CD4-positive, alpha-beta T cell treated with Interleukin-6 at 100 ng/mL for 8 hours (primary cell): ENCODE measurements at regions not wholly inside any gene's neighbourhood (a gene's known extent, or its start where the extent isn't known, plus 50 kb on each side); places are given as distances from the start of the nearest gene placed in this dataset.

Experiments
- DNase-seq: peaks from one replicate; pipeline ENCODE4 v3.0.0-alpha.2; 2020; ENCODE audit warnings: mixed read lengths, low spot score

DNA sequence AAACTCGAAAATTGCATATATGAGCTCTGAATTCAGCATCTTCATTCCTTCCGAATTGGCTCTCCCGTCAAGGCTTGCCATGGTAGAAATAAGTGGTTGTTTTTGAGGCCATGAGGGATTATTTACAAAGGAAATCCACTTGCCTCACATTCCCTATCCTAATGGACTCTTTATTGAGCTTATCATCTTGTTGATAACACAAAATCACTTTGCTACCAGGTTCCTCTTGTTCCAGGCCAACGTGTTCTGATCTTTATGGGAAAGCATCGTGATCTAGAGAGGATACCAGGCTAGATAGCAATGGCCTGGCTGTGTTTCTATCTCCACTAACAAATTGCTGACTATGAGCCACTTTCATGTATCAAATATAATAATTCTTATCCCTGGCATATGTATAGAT is 811.7 kb downstream of the TLR4 start:
- no peak for DNase-seq

DNA sequence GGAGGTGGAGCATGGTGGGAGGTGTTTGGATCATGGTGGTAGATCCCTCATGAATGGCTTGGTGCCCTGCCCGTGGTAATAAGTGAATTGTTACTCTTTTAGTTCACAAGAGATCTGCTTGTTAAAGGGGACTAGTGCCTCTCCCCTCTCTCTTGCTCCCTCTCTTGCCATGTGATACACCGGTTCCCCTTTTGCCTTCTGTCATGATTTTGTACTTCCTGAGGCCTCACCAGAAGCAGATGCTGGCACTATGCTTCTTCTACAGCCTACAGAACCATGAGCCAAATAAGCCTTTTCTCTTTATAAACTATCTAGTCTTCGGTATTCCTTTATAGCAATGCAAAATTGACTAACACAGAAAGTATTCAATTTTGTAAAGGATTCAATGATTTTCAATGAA is 817.1 kb downstream of the TLR4 start:
- no peak for DNase-seq

DNA sequence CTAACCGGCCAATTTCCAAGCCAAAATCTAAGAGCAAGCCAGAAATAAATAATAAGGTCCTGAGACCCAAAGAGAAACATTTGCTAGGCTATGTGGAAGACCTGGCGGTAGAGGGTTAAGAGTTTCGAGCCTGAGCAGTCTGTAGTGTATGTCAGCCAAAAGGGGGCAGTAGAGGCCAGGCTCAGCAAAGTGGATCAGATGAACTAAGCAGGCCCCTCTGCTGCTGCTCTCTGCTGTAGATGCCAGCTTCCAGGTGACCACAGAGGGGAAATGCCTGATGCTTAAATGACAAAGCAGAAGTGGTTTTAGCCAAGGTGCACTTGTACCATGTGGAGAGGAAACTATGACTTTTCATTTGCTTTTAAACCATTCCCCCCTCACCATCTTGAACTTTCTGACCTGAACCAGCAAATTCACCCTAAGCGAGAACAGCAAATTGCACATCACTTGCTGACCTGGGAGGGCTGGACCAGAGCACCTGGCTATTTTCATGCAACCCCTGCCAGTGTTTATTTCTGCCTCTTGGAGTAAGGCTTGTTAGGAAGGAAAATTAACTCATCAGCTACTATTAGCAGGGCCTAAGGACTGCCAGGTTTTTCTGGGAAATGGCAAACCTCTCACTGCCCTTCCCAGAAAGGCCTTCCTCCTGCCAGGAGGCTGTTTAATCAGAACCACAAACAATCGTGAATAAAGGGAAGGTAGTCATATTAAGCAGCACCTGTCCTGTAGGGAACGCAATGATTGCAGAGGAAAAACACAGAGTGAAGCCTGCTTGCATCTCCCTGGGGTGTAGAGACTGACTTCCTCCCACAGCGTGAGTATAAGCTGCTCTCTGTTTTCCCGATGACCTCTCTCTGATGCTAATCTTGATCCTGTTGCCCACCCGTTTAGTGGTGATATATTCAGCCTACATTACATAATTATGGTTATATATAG is 818.2 kb downstream of the TLR4 start:
- DNase-seq, result no peak

DNA sequence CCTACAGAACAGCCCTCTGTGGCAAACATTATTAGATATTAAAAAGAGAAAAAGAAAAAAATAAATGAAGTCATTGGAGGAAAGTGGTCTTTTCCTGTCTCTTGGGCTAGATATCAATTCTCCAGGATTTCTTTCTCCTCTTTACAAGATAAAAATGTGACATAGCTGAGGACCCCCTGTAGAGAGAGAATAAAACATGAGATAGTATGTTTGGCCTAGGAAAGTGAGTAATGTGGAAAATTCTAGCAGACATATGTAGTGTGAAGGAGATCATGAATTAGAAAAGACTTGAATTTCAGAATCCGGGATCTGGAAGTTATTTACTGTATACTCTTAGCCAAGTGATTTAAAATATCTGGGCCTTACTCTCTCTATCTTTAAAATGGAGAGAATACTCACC is 823.1 kb downstream of the TLR4 start:
- DNase-seq, result no peak

DNA sequence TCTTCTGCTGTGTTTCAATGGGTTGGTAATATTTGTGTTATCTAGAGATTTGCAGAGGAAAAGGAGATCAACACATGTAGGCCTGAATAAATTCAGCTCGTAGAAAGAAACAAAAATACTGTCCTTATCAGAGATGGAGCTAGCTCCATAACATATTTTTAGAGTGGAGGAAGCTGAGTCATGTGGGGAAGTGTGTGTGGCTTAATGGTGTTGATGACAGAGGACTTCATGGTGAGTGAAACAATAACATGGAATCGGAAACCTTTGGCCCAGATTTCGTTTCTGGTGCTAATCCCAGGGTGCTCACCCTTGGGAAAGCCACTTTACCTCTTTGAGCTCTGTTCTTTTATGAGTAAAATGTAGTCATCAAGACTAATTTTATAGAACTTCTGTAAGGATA is 825.0 kb downstream of the TLR4 start:
- DNase-seq, result no peak

DNA sequence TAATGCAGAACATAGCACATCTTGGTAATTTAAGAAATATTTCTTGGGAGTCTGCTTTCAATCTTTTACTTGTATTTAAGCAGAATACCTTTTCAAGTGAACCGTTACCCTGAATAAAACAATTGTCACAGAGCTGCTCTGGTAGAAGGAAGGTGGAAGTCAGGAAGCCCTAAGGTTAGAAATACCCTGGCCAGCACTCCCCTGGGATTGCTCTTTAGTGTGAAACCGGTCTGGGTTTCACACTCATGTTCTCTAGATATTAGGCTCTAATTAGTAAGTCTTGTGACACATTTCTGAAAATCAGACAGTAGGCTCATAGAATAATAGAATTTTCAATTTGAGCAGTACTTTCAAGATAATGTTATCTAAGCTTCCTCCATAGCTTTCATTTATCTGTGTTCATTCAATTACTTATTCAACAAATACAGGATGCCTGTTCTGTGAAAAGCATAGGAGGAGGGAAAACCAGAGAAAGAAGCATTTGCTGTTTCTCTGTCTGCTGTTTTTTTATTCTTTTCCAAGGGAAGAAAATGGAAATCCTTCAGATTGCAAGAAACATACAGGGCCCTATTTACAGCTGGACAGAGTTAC is 825.5 kb downstream of the TLR4 start:
- DNase-seq, result no peak

DNA sequence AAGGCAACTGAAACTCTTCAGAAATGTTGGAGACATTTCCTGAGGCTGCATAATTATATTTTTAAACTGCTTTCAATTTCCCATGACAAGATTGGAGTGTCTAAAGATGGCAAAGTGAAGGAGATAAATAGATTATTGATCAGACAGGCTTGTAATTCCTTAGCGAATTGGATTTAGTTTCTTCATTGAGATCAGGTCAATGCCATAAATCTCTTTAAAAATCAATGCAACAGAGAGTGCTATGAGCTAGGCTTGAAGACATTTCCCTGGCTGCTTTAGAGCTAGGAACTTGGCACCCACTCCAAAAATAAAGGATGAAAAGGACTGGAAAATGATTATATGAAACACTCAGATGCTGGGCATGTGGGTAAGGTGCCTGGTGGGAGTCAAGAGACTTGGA is 828.4 kb downstream of the TLR4 start:
- no peak for DNase-seq

DNA sequence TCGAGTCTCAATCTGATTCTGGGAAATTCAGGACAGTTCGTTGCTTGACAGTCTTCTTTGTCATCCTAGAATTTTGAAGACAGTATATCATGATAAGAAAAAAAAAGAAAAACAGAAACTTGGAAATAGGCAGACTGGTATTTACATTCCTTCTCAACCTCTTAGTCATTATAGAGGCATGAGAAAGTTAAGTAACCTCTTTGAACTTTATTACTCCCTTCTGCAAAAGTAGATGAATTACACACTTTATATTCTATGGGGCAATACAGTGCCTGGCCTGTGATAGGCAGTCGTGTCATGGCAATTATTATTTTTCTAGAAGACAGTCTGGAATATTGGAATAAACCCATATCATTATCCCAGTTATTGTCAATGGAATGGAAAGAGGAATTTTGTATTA is 828.9 kb downstream of the TLR4 start:
- no peak for DNase-seq

DNA sequence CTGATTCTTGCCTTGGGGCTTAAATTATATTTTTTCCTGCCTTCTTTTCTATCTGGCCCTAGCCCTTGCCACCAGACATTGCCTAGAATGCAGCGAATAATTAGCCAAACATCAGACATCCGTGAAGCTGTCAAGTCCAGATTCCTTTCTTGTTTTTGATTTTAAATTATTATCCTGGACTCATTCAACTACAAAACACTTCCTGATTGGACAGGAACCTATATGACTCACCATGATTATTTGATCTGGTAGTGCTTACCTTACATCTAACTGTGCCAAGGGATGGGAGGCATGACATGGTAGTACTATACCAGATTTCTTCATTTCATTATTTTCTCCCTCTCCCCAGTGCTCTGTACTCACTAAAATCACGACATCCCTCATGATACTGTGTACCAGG is 829.6 kb downstream of the TLR4 start:
- DNase-seq, result no peak

DNA sequence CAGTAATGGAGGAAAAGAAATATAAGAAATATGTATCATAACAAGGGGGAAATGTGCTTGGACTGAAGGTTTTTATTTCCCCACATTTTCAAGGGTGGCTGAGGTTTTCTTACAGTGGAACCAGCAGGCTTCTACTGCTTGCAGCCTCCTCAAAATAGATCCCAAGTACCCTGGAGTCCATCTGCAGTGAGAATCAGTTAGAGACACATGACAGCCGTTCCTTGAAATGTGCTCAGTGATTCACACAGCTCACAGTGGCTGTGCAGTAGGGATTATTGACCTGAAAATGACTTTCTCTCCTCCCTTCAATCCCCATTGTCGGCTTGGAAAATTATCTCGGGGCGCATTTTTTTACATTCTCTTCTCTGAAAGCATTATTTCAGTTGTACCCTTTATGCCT is 832.0 kb downstream of the TLR4 start:
- no peak for DNase-seq

DNA sequence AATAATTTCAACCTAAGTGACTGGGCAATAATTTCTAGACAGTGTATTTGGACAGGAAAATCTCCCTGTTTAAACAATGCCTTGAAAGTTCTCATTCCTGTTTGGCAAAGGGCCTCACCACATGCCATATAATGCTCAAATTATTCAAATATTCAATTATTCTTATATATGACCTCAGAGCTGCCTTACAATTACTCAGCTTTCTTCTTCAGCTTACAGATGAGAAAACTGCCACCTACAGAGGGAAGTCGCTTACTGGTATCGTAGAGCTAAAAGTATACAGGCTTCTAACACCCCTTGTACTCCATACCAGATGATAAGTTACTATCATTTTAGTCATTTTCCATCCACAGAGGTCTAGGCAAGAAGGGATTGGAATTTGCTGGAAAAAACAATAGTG is 830.3 kb downstream of the BRINP1 start:
- DNase-seq, result no peak

DNA sequence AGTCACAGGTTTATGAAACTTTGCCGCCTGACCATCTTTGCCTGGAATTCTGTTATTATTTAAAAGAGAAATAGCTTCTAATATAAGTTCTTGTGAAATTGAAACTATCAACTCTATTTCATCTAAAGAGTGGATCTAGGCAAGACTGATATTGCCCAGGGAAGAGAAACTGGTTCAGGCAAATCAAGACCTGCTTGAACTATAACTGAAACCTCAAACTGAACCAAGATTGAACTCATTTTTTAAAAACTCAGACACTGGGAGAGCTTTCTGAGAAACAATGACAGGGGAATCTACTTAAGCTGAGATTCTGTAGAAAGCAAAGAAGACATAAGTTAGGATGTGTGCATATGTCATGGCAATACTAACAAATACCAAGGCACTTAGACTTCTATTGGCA is 815.8 kb downstream of the BRINP1 start:
- no peak for DNase-seq

DNA sequence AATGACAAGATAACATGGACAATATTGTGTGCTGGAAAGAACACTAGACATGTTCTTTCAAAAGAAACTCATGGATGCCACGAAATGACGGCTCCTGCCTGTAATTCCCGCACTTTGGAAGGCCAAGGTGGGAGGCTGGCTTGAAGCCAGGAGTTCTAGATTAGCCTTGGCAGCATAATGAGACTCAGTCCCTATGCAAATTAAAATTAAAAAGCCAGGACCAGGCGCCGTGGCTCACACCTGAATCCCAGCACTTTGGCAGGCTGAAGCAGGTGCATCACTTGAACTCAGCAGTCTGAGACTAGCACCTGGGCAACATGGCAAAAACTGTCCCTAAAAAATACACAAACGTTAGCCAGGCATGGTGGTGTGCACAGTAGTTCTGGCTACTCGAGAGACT is 814.2 kb downstream of the BRINP1 start:
- no peak for DNase-seq

DNA sequence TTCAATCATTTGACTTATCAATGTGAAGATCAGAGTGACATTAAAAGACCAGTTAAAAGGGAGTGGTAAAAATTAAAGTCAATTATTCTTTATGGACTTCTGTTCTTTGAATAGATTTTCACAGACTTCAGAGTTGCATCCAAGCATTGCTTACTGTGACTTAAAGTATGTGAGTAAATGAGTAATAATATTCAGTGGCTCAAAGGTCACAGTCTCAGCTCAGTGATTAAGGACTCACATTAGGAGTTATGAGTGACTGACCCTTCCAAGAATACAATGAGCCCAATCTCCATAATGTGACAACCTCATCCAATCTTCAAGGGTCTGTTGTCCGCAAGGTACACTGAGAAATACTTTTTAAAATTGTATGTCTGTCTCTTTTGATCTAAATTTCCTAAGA is 811.2 kb downstream of the BRINP1 start:
- DNase-seq, result no peak

DNA sequence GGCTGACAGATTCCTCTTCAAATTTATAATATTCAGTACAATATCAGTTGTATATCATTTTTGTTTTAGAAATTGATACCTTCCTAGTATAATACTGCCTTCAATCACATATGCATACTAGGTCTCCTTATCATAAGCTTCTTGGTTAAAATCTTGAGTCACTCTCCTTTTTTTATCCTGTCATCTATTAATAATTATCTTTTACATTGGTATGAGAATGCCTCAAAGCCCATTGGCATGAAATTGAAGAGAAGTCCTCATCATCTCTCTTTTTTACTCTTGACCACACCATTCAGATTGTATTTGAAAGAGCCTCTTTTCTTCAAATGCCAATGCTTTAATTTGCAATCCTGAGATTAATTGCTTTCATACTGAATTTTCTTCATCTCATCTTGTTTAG is 810.3 kb downstream of the BRINP1 start:
- no peak for DNase-seq

DNA sequence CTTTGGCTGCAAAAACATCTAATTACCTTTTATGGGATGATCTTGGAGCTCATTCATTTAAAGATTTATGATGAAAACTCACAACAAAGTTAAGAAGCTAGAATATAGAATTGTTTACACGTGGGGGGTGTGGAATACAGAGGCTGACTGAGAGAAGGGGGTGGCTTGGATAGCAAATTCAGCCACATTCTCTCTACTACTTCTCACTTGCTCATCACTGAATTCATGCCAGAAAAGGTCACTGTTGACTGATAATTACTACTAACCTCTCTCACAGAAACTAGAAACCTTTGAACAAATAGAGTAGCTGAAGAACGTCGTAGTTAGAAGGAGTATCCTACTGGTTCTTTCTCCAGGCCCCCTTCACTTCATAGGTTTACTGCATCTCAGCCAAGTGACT is 808.2 kb downstream of the BRINP1 start:
- no peak for DNase-seq

DNA sequence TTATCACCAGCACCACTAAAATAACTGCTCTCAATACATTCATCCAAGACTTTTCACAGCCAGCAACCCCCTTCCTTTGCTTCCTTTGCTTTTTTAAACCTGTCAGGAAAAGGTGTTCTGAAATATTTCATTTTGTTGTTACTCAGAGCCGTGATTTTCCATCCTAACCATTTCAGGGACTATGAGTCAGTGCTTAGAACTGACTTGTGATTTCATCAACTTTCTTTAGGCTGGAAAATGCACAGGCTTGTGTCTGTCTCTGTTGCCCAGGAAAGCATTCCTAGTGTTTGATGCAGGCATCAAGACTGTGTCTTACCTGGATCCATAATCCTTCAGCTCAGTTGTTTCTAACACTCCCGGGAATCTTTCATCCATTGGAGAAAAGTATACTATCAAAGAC is 805.6 kb downstream of the BRINP1 start:
- DNase-seq, result no peak

DNA sequence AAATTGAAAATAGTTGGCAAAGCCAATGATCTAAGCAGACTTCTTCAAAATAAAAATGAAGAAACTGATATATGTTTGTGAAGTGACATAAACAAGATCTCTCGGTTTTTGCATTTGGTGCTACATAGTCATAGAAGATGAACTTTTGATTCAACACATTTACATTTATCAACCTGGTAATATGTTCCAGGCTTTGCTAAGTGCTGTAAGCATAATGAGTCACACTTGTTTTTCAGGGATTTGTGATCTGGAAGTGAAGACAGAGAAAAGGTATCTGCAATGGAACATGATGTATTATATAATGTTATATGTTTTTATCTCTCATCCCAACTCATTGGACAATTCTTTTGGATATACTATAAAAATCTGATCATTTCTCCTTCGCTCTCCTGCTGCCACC is 801.4 kb downstream of the BRINP1 start:
- no peak for DNase-seq

DNA sequence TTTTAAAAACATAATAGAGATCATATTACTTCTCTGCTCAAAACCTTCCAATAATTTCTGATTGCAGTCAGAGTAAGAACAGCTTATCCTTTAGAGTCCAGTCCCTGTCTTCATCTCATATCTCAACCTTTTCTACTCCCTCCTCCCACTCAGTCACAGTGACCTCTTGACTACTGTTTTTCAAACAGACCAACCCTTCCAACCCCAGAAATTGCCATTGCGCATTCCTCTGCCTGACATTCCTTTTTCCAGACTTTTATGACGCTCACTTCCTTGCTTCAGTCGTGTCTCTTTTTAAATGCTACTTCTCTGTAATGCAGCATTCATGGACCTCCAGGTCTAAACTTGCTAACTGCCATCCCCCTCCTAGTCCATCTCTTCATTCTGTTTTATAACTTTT is 800.5 kb downstream of the BRINP1 start:
- DNase-seq, result no peak

DNA sequence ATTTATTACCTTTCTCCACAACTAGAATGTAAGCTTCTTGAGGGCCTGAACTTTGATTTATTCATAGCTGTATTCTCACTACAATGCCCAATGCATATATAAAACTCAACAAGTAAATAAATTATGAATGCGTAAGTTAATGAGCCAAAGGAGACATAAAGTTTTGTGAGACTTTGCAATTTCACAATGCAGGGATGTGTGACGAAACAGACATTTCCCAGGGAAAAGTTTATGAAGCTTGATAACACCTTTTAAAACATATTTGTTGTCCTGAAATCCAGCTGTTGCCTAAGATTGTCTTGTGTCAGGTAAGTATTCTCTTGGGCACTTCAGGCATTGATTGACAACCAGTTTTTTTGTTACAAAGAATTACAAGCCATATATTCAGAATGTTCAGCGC is 800.1 kb downstream of the BRINP1 start:
- no peak for DNase-seq

DNA sequence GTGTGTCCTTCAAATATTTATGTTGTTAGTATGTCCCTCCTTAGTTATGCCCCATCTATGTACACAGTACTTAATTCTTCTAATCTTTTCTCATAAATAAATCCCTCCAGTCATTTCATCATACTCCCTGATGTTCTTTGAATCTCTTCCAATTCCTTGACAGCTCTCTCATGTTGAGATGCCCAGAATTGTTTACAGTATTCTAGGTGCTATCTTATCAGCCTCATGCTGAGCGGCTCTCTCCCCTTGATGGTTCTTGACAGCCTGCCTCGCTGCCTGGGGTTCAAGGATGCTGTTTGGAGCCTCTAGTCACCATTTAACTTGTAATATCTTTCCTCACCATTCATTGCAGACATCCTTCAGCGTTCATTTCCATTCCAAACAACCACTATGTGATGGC is 799.2 kb downstream of the BRINP1 start:
- DNase-seq, result no peak

DNA sequence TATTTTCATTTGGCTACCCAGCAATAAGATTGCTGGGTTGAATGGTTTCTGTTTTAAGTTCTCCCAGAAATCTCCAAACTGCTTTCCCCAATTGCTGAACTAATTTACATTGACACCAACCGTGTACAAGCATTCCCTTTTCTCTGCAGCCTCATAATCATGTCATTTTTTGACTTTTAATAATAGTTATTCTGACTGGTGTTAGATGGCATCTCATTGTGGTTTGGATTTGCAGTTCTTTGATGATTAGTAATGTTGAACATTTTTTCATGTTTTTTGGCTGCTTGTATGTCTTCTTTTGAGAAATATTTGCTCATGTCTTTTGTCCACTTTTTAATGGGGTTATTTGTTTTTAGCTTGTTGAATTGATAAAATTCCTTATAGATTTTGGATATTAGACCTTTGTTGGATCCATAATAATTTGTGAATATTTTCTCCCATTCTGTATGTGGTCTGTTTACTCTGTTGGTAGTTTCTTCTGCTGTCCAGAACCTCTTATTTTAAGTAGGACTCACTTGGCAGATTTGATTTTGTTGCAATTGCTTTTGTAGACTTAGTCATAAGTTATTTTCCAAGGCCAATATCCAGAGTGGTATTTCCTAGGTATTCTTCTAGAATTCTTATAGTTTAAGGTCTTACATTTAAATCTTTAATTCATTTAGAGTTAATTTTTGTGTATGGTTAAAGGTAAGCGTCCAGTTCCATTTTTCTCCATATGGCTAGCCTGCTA is 793.7 kb downstream of the BRINP1 start:
- DNase-seq, result no peak

DNA sequence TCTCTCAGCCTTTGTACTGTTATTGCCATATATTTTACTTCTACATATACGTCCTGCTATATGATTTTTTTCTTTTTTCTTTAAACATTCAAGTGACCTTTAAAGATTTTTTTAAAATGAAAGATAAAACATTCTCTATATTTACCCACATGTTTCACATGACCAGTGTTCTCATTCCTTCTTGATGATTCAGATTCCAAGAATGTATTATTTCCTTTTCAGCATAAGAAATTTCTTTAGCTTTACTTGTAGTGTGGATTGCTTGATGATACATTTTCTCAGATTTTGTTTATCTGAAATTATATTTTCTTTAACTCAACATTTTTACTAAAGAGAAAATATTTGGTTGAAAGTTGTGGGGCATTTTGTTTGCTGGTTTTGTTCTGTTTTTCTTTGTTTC is 792.1 kb downstream of the BRINP1 start:
- DNase-seq, result no peak
